ENCODE measurements at regions not wholly inside any gene's neighbourhood (a gene's known extent, or its start where the extent isn't known, plus 50 kb on each side); places are given as distances from the start of the nearest gene placed in this dataset.

- Histone ChIP-seq H3K27me3 (no peaks in the 10 kb centered on the region), H3K9me3 (no peaks in the 10 kb centered on the region), H3K27ac (no peak overlapping the region), H3K4me3 (no peak overlapping the region), H3K4me1 (no peaks in the 10 kb centered on the region), H3K36me3 (no peaks in the 10 kb centered on the region)
- WGBS = 93% methylated on average over 3 of the region's 3 CpGs
- TF ChIP-seq POLR2AphosphoS5 (IDR thresholded peaks at IDR 0.05) = no peak
- no peak for TF ChIP-seq EP300 (IDR thresholded peaks at IDR 0.05)
- TF ChIP-seq POLR2A (IDR thresholded peaks at IDR 0.05) = no peak
- TF ChIP-seq, protein P1, sequence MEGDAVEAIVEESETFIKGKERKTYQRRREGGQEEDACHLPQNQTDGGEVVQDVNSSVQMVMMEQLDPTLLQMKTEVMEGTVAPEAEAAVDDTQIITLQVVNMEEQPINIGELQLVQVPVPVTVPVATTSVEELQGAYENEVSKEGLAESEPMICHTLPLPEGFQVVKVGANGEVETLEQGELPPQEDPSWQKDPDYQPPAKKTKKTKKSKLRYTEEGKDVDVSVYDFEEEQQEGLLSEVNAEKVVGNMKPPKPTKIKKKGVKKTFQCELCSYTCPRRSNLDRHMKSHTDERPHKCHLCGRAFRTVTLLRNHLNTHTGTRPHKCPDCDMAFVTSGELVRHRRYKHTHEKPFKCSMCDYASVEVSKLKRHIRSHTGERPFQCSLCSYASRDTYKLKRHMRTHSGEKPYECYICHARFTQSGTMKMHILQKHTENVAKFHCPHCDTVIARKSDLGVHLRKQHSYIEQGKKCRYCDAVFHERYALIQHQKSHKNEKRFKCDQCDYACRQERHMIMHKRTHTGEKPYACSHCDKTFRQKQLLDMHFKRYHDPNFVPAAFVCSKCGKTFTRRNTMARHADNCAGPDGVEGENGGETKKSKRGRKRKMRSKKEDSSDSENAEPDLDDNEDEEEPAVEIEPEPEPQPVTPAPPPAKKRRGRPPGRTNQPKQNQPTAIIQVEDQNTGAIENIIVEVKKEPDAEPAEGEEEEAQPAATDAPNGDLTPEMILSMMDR (IDR thresholded peaks at IDR 0.05) = no peak
- no peak for DNase-seq (ENCODE audit: low spot score in 2 of 2)
These were observed 301.3 kb downstream of the ZNF608 start for GRCh38 chr5:124445070-124445619.

DNA sequence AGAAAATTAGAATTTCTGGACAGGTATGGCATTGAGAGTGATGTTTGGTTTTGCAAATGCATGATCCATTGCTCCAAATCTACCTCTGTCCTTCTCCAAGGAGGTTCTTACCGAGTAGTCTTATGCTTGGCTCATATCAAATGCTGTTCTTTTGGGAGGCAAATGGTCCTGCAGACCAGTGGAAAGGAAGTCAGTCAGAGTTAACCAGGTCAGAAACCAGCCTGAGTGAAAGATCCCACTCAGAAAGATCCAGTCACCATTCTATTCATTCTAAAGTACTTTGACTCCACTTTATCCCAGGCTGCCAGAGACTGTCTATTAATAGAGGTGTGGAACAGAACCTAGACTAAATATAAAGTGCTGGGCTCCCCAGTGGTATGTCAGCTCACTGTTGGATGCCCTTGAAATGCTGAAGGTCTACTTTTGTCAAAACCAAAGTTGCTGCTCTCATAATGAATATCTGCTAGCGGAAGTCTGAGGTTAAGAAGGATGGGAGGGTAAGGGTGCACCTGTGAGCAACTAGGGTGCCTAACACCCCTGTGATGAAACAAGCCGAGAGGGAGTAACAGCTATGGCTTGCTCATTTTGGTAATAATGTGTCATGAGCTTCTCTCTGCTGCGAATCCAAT is 302.2 kb downstream of the ZNF608 start:
- Histone ChIP-seq H3K4me3 (no peak overlapping the region), H3K4me1 (no peaks in the 10 kb centered on the region), H3K27ac (no peak overlapping the region), H3K9me3 (no peaks in the 10 kb centered on the region), H3K36me3 (no peaks in the 10 kb centered on the region), H3K27me3 (no peaks in the 10 kb centered on the region)
- DNase-seq (ENCODE audit: low spot score in 2 of 2) = no peak
- 87% methylated on average over 4 of the region's 4 CpGs for WGBS
- TF ChIP-seq POLR2A (IDR thresholded peaks at IDR 0.05) (no peak), EP300 (IDR thresholded peaks at IDR 0.05) (no peak), POLR2AphosphoS5 (IDR thresholded peaks at IDR 0.05) (no peak)
- TF ChIP-seq, protein P1 (IDR thresholded peaks at IDR 0.05) = no peak

DNA sequence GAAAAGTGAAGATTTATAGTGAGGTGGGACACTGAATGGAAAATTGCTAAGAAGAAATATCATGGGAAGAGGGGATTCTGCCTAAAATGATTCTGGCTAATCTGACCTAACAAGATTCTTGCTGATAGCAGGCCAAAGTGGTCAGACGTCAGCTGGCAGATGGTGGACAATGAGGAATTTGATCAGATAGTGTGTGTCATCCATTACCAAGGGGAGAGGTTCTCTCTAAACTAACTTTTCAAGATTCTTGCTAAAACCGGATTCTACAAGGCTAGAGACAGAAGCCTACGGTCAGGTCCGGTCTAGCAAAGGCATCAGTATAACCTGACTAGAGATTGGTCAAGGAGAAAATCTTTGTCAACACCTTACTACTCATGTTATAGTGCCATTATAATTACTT is 306.0 kb downstream of the ZNF608 start:
- 91% methylated on average over 4 of the region's 4 CpGs for WGBS
- H3K4me3 ChIP-seq = no peak overlapping the region
- H3K9me3 ChIP-seq = no peaks in the 10 kb centered on the region
- no peak for DNase-seq (ENCODE audit: low spot score in 2 of 2)
- H3K36me3 ChIP-seq = no peaks in the 10 kb centered on the region
- H3K27ac ChIP-seq = no peak overlapping the region
- TF ChIP-seq, protein P1 (IDR thresholded peaks at IDR 0.05) = no peak
- TF ChIP-seq POLR2AphosphoS5 (IDR thresholded peaks at IDR 0.05) = no peak
- no peak for TF ChIP-seq POLR2A (IDR thresholded peaks at IDR 0.05)
- TF ChIP-seq EP300 (IDR thresholded peaks at IDR 0.05) = no peak
- H3K4me1 ChIP-seq = peaks cover 5% of the 10 kb centered on the region
- H3K27me3 ChIP-seq = no peaks in the 10 kb centered on the region

DNA sequence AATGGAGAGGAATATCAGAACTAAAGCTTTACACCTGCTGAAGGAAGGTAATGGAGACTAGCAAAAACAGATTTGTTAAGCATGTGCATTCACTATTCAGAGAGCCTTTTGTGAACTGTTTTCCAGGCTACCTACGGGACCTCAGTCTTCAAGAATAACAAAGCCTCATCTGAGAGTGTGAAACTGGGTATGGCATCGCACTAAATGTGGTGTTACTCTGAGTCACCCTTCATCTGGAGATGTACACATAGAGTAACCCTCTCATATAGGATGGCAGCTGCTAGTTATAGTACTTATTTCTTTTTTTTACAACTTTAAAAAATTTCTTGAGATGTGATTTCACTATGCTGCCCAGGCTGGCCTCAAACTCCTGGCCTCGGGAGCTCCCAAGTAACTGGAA is 306.8 kb downstream of the ZNF608 start:
- Histone ChIP-seq H3K36me3 (no peaks in the 10 kb centered on the region), H3K27me3 (no peaks in the 10 kb centered on the region), H3K4me3 (no peak overlapping the region), H3K27ac (no peak overlapping the region), H3K4me1 (peaks cover 5% of the 10 kb centered on the region), H3K9me3 (no peaks in the 10 kb centered on the region)
- no peak for DNase-seq (ENCODE audit: low spot score in 2 of 2)
- TF ChIP-seq POLR2AphosphoS5 (IDR thresholded peaks at IDR 0.05) = no peak
- no peak for TF ChIP-seq EP300 (IDR thresholded peaks at IDR 0.05)
- no peak for TF ChIP-seq POLR2A (IDR thresholded peaks at IDR 0.05)
- TF ChIP-seq, protein P1 (IDR thresholded peaks at IDR 0.05) = no peak
- 89% methylated on average over 3 of the region's 3 CpGs for WGBS

DNA sequence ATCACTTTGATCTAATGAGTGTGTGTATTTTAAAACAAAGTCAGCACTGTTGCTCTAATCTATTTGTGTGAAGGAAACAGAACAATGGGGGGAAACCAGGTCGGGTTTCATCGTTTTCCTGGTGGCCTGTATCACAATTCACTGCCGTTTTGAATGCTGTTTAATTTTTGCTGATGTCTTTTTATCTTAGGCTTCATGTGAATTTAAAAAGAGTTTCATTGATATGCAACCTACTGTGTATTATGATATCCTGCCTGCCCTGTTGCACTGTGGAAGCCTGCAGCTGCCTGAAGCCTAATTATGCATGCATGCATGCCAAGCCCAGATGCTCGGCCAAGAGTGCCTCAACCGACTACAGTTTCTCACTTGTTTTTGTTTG is 307.5 kb downstream of the ZNF608 start:
- Histone ChIP-seq H3K9me3 (peaks cover 5% of the 10 kb centered on the region), H3K4me3 (no peak overlapping the region), H3K27me3 (no peaks in the 10 kb centered on the region), H3K36me3 (no peaks in the 10 kb centered on the region), H3K27ac (no peak overlapping the region), H3K4me1 (peaks cover 5% of the 10 kb centered on the region)
- no peak for DNase-seq (ENCODE audit: low spot score in 2 of 2)
- TF ChIP-seq POLR2AphosphoS5 (IDR thresholded peaks at IDR 0.05) = no peak
- TF ChIP-seq POLR2A (IDR thresholded peaks at IDR 0.05) = no peak
- TF ChIP-seq, protein P1 (IDR thresholded peaks at IDR 0.05) = no peak
- TF ChIP-seq EP300 (IDR thresholded peaks at IDR 0.05) = no peak
- WGBS = 29% methylated on average over 5 of the region's 5 CpGs
